HG03280 (cell line): ENCODE measurements at regions not wholly inside any gene's neighbourhood (a gene's known extent, or its start where the extent isn't known, plus 50 kb on each side); places are given as distances from the start of the nearest gene placed in this dataset.

ENCODE experiments used
- ATAC-seq: cut with Tn5 transposase; IDR thresholded peaks from one replicate; pipeline ENCODE4 v1.9.1; 2021; ENCODE audit warnings: mild to moderate bottlenecking, moderate library complexity; ENCODE audit not compliant: unreplicated experiment

DNA sequence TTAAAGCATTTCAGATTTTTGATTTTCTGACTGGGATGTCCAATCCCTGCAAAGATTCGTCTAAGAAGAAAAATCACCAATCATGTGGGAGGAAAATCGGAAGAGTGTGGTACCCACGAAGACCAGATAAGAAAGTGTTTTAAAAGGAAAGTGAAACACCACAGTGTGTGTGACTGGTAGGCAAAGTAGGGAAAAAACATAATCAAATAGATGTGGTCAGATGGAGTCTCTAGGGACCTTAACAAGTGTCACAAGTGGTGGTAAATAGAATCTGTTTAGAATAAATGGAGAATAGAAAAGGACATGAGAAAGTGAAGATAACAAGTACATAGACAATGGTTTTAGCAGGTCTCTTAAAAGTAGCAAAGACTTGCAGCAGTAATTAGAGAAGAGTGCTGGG, 154.6 kb downstream of the SLC30A10 start:
- ATAC-seq, result peak; percentile 96

DNA sequence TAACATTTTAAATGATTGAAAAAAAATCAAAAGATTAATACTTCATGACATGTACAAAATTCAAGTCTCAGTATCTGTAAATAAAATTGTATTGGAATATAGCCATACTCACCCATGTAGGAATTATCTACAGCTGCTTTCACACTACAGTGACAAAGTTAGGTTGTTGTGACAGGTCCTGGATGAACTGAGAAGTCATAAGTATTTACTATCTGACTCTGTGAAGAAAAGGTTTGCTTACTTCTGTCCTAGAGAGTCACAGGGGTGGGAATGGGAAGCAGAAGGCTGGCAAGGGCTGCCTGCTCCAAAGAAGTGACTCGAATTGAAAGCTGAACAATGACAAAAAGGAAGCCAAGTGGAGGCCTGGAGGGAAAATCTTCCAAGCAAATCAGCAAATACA, 155.2 kb downstream of the SLC30A10 start:
- ATAC-seq, result no peak

DNA sequence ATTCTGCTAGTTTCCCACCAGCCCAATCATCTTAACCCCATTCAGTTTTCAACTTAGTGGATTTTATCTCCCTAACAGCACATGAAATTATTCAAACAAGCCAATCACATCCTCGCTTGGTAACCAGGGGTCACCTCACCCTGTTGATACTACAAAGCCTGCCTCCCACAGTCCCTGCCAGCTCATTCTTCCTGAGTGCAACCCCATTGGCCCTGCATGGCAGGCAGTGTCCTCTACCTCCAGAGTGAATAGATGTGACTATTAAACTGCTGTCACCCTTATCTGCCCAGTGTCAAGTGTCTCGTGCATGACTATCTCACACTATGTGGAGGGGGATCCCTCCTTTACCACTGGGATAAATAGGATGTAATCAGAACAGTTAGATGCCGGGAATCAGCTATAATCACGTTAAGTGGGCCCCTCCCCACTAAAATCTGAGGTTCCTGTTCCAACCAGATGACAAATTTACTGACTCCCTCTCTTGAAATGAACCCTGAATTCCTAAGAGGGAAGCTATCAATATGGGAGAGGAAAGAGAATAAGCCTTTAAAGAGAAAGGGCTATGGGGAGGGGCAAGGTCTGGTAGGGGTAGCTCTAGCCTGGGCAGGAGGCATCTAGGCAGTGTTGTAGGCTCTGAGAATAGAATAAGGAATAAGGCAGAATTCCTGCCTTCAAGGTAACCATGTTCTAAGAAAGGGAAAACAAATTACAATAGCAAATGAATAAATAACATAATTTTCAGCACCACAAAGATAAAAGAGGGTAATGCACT, 155.9 kb downstream of the SLC30A10 start:
- no peak for ATAC-seq

DNA sequence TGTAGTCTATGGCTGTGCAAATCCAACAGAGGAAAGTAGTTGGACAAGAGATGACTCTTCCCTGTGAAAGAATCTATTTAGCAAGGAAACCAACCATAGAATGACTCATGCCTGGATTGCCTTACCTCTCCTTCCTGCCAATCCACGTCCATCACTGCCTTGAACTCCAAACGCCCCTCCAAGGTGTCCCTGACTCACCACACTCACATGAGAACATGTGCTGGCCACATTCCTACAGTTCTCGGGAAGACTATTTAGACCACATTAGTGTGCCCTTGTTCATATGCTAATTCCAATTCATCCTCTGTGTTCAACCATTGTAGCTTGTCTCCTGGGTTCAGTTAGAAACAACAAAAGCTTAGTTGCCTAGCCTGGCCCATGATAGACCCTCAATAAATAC, 157.3 kb downstream of the SLC30A10 start:
- ATAC-seq, result no peak

DNA sequence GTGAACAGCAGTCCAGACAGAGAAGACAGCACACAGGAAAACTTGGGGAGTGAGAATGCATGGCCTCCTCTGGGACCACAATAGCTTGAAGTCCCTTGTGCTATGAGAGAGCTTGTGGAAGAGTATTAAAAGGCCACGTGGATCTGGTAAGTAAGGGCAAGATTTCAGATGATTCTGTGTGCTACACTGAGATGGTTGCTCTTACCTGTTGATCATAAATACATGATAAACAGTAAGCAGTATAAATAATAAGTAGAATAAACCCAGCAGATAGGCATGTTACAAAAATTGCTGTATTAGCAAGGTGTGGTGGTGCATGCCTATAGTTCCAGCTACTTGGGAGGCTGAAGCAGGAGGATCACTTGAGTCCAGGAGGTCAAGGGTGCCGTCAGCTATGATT, 150.4 kb upstream of the ZC3H11B start:
- no peak for ATAC-seq

DNA sequence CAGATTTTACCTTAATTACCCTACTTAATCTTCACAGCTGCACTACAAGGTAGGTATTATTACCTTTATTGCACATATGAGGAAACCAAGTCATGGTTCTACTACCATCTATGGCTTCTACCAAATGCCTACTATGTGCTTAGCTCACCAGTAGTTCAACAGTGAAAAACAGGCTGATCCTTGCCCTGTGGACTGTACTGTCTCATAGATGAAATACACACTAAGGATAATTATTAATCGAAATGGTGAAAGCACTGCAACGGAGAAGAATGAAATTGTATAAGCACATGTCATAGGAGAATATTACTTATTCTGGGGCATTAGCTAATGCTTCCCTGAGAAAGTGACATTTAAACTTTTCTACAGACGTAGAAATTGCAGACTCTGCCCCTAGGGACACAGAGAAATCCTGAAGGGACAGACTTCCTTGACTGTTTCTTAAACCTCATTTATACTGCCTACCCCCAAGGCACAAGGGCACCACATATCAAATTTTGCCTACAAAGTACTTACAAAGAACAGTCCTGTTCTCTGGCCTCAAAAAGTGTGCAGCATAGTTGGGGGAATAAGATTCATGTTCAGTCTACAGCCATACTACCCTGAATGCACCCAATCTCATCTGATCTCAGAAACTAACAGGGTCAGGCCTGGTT, 148.4 kb upstream of the ZC3H11B start:
- no peak for ATAC-seq

DNA sequence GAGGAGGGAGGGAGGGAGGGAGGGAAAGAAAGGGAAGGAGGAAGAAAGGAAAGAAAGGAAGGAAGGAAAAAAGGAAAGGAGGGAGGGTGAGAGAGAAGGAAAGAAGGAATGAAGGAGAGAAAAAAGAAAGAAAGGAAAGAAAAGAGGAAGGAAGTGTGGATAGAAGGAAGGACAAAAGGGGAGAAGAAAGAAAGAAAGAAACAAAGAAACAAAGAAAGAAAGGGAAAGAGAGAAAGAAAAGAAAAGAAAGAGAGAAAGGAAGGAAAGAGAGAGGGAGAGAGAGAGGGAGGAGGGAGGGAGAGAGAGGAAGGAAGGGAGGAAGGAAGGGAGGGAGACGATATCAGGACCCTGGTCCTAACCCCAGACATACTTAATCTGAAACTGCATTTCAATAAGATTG, 146.2 kb upstream of the ZC3H11B start:
- no peak for ATAC-seq

DNA sequence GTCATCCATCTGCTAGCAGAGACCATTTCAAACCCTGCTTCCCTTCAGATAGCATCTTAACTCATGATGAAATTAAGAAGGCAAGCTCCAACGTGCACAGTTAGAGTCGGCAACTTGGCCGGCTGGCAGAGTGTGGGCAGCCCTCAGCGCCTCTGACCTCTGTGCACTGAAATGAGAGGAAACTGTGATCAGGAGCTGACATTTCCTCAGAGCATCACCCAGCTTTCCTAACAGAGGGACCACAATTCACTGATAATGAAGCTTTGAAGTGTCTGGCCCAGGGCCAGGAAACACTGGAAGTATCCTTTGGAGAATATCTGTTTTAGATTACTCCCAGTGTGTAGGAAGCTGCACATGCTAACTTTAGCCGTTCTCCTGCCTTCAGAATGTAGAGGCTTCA, 145.0 kb upstream of the ZC3H11B start:
- ATAC-seq, result no peak

DNA sequence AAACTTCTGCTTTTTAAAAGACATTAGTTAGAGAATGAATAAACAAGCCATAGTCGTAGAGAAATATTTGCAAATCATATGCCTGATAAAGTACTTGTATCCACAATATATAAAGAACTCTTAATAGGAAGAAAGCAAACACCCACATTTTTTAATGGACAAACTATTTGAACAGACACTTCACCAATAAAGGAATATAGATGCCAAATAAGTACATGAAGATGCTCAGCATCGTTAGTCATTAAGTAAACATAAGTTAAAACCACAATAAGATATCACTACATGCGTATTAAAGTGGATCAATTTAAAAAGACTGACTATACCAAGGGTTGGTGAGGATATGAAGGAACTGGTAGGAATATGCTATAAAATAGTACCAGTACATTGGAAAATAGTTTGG, 142.3 kb upstream of the ZC3H11B start:
- ATAC-seq, result no peak

DNA sequence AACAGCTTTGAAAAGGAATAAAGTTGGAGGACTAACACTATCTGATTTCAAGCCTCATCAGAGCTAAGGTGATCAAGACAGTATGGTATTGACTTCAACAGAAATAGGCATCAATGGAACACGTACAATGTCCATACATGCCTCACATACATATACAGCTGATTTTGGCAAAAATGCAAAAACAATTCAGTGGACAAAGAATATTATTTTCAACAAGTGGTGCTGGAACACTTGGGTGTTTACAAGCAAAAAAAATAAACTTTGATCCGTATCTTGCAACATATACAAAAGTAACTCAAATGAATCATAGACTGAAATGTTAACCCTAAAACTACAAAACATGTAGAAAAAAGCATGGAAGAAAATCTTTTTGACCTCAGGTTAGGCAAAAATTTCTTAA, 141.9 kb upstream of the ZC3H11B start:
- no peak for ATAC-seq

DNA sequence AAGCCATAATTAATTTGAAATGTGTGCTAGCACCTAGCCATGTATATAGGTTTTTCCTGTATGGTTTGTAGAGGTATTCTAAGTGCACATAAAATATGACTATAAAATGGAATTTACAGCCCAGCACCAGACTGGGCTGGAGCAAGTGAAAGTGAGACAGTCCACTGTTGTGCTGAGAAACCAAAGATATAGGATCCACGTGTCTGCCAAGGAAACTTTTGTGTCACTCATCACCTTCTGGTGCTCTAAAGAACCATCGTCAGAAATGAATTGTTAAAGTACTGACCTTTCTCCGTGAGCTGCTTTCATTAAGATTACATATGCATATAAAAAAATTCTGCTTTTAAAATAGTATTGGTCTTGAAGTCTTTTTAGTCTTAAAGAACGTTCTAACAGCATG, 141.0 kb upstream of the ZC3H11B start:
- no peak for ATAC-seq

DNA sequence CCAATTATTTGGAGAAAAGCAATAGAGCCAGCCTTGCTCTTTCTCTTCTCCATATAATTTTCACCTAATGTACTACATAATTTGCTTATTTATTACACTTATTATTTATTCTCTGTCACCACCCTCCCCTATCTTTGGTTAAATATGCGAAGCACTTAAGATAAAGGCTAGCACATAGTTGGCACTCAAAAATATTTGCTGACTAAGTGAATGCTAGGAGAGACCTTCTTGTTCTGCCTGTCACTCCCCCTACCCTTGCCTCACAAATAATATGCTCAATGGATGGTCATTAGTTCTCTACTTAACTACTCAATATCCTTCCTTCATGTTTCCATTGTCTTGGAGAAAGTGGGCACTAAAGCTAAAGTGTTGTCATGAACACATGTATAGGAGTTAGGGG, 139.7 kb upstream of the ZC3H11B start:
- no peak for ATAC-seq

DNA sequence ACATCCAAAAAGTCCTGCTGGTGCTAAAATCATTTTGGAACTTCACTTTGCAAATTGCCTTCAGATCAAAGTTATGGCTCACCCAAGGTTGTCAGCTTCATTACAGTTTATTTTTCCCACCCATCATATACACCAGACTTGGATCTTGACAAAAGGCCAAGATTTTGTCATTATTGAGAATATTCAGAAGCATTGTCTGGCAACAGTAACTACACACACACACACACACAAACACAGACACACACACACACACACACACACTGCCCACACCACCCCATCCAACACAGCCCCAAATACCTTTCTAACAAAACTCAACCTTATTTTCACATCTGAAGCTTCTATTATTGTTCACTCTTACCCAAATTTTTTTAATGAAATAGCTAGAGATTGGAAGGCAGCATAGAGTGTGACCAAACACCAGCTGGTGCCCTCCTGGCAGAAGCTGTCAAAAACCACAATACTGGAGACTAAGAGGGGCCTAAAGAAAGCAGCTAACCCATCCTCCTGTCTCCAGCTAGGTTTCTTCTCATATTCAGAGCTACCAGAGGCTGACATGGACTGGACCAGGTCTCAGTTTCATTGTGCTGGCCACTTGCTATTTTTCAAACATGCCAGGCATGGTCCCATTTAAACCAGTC, 139.1 kb upstream of the ZC3H11B start:
- ATAC-seq, result no peak

DNA sequence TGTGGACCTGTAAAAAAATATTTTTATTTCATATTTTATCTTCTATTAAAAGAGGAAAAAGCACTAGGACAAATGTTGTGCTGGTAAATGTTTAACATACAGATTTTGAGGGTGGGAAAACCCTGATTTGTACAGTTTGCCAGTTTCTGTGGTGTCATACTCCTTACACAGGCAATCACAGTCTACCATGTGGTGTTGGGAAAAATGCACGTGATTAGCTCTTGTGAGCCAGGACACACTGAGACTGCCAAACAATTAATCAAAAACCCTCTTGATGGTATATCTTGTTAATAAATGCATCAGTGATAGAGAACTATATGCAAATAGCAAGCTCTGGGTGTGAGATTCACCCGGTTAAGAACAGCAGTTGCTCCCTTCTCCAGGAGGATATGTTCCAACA, 136.5 kb upstream of the ZC3H11B start:
- no peak for ATAC-seq

DNA sequence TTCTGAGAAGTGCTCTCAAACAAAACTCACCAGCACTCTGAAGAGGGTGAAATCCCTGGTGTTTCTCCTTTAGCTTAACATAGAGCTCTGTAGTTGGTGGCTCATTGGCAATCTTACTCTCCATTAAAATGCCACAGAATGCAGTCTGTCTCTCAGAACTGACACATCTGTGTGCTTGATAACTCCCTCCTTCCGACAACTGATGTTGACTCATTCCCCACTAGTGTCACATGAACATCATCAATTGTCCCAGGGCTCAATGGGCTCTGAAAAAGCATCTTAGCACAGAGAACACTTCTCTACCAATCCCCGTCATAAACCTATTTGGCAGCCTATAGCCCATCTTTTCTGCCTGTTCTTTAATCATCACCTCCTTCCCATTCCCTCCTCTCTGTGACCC, 133.2 kb upstream of the ZC3H11B start:
- ATAC-seq, result no peak

DNA sequence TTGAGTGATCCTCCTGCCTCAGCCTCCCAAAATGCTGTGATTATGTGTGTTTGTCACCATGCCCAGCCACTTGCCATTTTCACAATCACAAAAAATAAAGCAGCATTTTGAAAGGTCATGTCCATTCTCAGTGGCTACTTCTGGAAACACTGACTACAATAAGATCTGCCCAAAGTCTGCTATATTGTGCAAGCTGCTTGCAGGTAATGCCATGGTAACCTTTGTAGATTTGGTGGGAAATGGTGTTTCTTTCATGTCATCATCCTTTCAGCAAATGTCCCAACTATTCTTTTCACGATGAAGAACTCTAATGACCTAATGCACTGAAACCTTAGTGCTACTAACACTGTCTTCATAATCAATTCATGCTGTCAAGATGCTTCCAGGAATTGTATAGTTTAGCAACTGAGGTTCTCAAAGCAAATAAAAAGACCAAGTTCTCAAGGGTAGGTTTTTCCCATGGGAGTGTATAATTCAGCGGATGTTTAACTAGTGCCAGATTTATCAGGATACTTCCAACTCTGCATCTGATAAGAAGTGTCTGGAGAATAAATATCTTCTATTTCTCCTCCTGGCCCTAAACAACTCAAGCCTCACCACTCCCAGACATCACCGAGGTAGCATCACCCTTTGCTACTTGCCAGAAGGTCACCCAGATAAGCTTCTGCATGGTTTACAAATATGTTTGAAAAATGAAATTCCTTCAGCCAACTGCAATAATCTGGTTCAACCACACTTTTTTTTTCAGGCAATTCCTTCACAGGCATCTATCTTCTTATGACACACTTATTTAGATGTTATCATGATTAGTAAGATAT, 132.0 kb upstream of the ZC3H11B start:
- ATAC-seq, result no peak

DNA sequence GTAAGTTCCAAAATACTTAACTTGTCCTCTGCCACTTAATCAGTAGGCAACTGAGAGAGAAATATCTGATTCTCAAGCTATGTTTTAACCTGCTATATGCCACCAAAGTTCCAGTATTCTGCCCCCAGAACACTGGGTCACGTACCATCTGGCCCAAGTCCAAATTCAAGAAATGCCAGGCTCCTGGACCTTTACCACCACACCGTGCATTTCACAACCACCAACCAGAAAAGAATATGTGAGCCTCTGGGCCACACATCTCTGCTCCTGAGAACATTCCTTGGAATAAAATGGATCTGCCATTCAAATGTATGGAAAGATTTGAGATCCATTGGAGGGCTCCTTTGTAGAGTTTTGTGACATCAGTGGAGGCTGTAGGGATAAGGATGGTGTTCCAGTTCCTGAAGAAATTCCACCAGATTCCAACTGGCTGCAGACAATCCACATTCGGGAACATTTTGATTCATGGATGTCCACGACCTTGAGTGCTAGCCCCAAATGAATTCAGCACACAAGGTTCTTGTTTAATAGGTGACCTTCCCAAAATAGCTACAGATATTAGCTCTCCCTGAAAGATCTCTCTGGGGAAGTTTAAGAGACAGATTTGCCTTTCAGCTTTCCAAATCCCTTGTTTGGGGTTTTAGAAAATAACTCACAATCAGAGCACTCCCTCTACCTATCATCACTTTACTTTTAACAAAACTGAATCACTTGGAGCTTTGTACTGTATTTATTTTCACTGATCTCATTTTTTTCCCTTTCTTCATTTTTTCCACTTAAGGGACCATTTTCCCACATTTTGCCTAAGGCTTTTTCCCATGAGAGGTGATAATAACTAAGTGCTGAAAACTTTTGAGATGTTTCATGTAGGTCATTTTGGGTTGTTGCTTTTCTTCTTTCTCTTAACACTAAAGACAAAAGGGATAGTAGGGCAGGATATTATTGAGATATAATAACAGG, 128.4 kb upstream of the ZC3H11B start:
- ATAC-seq, result no peak

DNA sequence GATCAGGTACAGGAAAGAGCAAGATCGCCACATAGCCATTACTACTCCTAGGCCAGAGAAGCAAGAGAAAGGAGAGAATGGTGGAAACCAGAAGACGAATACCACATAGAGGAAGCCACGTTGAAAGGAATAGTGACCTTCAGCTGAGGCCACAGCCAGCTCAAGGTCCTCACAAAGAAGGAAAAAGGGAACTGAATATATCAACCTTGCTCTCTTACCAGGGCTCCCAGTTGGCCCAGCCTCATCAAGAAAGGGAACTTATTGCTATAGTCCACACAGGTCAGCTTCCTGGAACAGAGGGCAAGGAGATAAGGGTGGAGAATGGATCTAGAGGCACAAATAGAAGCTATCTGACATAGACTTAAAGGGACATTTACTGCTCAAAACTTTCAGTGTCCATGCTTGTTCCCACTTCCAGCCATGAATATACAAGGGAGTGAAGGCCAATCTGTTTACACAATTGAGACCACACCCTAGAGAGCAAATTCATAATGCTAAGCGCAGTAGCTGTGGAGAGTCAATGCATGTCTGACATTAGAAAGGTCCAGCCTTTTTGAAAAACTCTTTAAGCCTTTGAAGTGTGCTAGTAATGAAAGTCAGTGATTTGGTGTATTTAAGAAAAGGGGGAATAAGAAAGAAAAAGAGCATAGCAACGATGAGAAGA, 120.7 kb upstream of the ZC3H11B start:
- no peak for ATAC-seq

DNA sequence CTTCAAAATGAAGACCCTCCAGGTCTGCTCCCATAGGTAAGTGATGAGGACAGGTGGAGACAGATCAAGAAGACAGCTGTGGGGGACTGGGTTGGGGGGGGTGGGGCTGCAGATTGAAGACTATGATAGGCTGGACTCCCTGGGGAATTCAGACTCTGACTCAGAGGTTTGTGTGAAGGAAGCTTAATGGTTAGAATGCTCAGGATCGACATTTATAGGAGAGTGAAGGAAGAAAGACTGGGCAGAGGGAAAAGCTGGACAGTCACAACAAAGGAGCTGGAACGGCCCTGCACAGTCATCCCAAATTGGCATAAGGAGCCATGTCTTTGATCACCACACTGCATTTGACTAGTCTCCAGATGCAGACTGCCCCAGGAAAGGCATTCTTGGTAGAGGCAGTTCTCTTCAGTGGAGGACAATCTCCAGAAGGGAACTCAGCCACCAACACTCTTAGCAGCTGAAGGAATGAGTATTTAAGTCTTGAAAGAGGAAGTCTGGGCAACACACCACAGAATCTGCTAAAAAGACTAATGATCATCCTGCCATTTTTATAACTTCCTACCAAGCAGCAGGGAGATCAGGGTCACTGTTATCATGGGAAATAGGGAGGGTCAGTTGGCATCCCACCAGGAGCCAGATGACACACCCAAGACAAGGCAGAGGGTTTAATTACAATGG, 120.0 kb upstream of the ZC3H11B start:
- ATAC-seq, result no peak
